ENCODE measurements at regions not wholly inside any gene's neighbourhood (a gene's known extent, or its start where the extent isn't known, plus 50 kb on each side); places are given as distances from the start of the nearest gene placed in this dataset.

- intact Hi-C loops (cut with micrococcal nuclease) = no loop called here
- Mint-ChIP-seq H3K27ac (no peak overlapping the region), H3K4me3 (no peak overlapping the region), H3K4me1 (ENCODE audit: low read depth) (no peaks in the 10 kb centered on the region), H3K9me3 (no peaks in the 10 kb centered on the region), H3K36me3 (ENCODE audit: low read depth) (no peaks in the 10 kb centered on the region), H3K27me3 (peaks cover 1% of the 10 kb centered on the region)
- DNase-seq (no peak), ATAC-seq (no peak)
- TF ChIP-seq, protein P1, sequence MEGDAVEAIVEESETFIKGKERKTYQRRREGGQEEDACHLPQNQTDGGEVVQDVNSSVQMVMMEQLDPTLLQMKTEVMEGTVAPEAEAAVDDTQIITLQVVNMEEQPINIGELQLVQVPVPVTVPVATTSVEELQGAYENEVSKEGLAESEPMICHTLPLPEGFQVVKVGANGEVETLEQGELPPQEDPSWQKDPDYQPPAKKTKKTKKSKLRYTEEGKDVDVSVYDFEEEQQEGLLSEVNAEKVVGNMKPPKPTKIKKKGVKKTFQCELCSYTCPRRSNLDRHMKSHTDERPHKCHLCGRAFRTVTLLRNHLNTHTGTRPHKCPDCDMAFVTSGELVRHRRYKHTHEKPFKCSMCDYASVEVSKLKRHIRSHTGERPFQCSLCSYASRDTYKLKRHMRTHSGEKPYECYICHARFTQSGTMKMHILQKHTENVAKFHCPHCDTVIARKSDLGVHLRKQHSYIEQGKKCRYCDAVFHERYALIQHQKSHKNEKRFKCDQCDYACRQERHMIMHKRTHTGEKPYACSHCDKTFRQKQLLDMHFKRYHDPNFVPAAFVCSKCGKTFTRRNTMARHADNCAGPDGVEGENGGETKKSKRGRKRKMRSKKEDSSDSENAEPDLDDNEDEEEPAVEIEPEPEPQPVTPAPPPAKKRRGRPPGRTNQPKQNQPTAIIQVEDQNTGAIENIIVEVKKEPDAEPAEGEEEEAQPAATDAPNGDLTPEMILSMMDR (IDR thresholded peaks at IDR 0.05) = no peak
- CTCF ChIA-PET = no interaction called here
- POLR2A ChIA-PET = no interaction called here
These were observed 381.6 kb downstream of the EDEM1 start for GRCh38 chr3:5569152-5569551.

GRCh38 chr3:5572168-5572567 lies 384.7 kb downstream of the EDEM1 start:
- no peaks in the 10 kb centered on the region for H3K9me3 Mint-ChIP-seq
- peaks cover 1% of the 10 kb centered on the region for H3K27me3 Mint-ChIP-seq
- no peaks in the 10 kb centered on the region for H3K36me3 Mint-ChIP-seq (ENCODE audit: low read depth)
- no peaks in the 10 kb centered on the region for H3K4me1 Mint-ChIP-seq (ENCODE audit: low read depth)
- H3K4me3 Mint-ChIP-seq = no peak overlapping the region
- ATAC-seq (no peak), DNase-seq (no peak)
- CTCF ChIA-PET = no interaction called here
- TF ChIP-seq, protein P1 (IDR thresholded peaks at IDR 0.05) = no peak
- POLR2A ChIA-PET = no interaction called here
- intact Hi-C loops (cut with micrococcal nuclease) = no loop called here
- no peak overlapping the region for H3K27ac Mint-ChIP-seq

DNA sequence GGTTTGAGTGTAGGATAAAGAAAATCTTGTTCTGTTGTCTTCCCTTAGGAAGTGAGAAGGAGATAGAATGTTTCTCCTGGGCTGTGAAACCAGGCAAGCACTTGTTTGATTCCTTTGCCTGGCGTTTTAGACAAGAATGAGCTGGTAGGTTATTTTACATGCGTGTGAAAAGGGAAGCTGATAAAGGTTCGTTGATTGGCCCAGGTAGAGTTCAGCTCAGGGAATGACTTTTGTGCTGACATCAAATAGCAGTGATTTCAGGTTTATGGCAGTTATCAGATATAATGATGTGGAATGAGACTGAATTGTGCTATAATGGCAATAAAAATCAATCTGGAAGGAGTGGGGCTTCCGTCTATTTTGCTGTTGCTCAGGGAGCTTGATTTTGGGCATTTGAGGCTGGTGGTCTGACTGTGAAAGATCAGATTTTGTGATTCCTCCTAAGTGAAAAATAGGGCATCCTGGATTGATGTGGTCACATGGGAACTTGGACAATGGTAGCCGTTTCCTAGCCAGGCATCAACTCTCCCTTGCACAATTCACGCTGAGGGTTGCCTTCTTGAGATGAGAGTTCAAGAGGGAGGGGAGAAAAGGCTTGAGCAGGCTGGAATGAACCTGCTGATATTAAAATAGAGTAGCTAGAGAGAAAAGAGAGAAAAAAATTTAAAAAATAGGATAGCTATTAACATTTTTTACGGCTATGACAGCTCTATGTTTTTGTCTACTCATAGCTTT lies 388.9 kb downstream of the EDEM1 start:
- TF ChIP-seq, protein P1 (IDR thresholded peaks at IDR 0.05) = no peak
- Mint-ChIP-seq H3K27me3 (no peaks in the 10 kb centered on the region), H3K4me3 (no peak overlapping the region), H3K36me3 (ENCODE audit: low read depth) (no peaks in the 10 kb centered on the region), H3K27ac (no peak overlapping the region), H3K4me1 (ENCODE audit: low read depth) (no peaks in the 10 kb centered on the region), H3K9me3 (no peaks in the 10 kb centered on the region)
- no peak for ATAC-seq
- intact Hi-C loops (cut with micrococcal nuclease) = no loop called here
- CTCF ChIA-PET = no interaction called here
- no peak for DNase-seq
- POLR2A ChIA-PET = no interaction called here

- ATAC-seq (no peak), DNase-seq (no peak)
- no peaks in the 10 kb centered on the region for H3K4me1 Mint-ChIP-seq (ENCODE audit: low read depth)
- no peaks in the 10 kb centered on the region for H3K36me3 Mint-ChIP-seq (ENCODE audit: low read depth)
- H3K27ac Mint-ChIP-seq = no peak overlapping the region
- ChIA-PET POLR2A (no interaction called here), CTCF (no interaction called here)
- no peaks in the 10 kb centered on the region for H3K9me3 Mint-ChIP-seq
- TF ChIP-seq, protein P1 (IDR thresholded peaks at IDR 0.05) = no peak
- H3K4me3 Mint-ChIP-seq = no peak overlapping the region
- intact Hi-C loops (cut with micrococcal nuclease) = no loop called here
- no peaks in the 10 kb centered on the region for H3K27me3 Mint-ChIP-seq
These were observed 391.7 kb downstream of the EDEM1 start for GRCh38 chr3:5579139-5579602.

DNA sequence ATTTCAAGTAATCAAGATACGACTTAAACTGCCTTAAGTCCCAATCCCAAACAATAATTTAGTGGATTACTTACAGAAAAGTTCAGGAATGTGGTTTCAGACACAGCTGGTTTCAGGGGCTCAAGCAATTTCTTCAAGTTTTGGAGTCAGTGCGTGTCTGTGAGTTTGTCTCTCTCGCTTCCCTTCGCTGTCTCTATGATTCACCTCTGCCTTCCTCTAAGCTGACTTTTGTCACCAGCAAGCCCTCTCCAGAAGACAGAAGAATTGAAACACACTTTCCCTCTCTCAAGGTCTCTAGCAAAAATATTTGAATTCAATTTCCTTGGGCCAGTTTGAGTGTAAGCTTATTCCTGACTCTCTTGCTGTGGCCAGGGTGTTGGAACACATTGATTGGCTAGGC lies 392.4 kb downstream of the EDEM1 start:
- H3K4me1 Mint-ChIP-seq (ENCODE audit: low read depth) = no peaks in the 10 kb centered on the region
- DNase-seq (no peak), ATAC-seq (no peak)
- no peak overlapping the region for H3K4me3 Mint-ChIP-seq
- H3K27me3 Mint-ChIP-seq = no peaks in the 10 kb centered on the region
- ChIA-PET POLR2A (no interaction called here), CTCF (no interaction called here)
- TF ChIP-seq, protein P1 (IDR thresholded peaks at IDR 0.05) = no peak
- intact Hi-C loops (cut with micrococcal nuclease) = no loop called here
- H3K9me3 Mint-ChIP-seq = no peaks in the 10 kb centered on the region
- no peak overlapping the region for H3K27ac Mint-ChIP-seq
- H3K36me3 Mint-ChIP-seq (ENCODE audit: low read depth) = no peaks in the 10 kb centered on the region
